SH-SY5Y (cell line): ENCODE measurements at regions not wholly inside any gene's neighbourhood (a gene's known extent, or its start where the extent isn't known, plus 50 kb on each side); places are given as distances from the start of the nearest gene placed in this dataset.

Source experiments
- GATA2 ChIP-seq: IDR thresholded peaks from 2 replicates; pipeline ENCODE4 v1.6.1; 2011; ENCODE audit warnings: mild to moderate bottlenecking, low read depth, low read length
- GATA3 ChIP-seq: IDR thresholded peaks from 2 replicates; pipeline ENCODE4 v1.6.1; 2011; ENCODE audit warnings: low read depth, mild to moderate bottlenecking, low read length, moderate library complexity

GRCh38 chr4:19126903-19127302 lies 1105.3 kb upstream of the LCORL start:
- TF ChIP-seq GATA2: no peak
- TF ChIP-seq GATA3: no peak
